Liver (tissue), 3 donors: ENCODE measurements at regions not wholly inside any gene's neighbourhood (a gene's known extent, or its start where the extent isn't known, plus 50 kb on each side); places are given as distances from the start of the nearest gene placed in this dataset.

ENCODE experiments used
- ATF3 ChIP-seq: IDR thresholded peaks from 2 replicates; pipeline ENCODE4 v1.6.1; 2016; ENCODE audit warnings: antibody characterized with exemption
- CTCF ChIP-seq: fragments of 150-350 bp; IDR thresholded peaks from 2 replicates; pipeline ENCODE4 v1.5.1; 2017; ENCODE audit warnings: improper control_type of control experiment, low read depth, low read length; ENCODE audit not compliant: missing input control
- EGR1 ChIP-seq, 2 donors: IDR thresholded peaks; 2 replicates each; pipeline ENCODE4 v1.6.1; 2016 to 2018; ENCODE audit warnings: antibody characterized with exemption in 2 of 2, low read depth in 2 of 2
- FOXA1 ChIP-seq: IDR thresholded peaks from 2 replicates; pipeline ENCODE4 v1.6.1; 2016; ENCODE audit warnings: antibody characterized with exemption
- GABPA ChIP-seq, 2 donors: IDR thresholded peaks in 1 of 2; conservative IDR thresholded peaks in 1 of 2; 2 replicates each; pipeline ENCODE4 v1.6.1; 2016; ENCODE audit warnings: antibody characterized with exemption in 2 of 2, mild to moderate bottlenecking in 1 of 2, moderate library complexity in 1 of 2
- NR2F2 ChIP-seq: IDR thresholded peaks from 2 replicates; pipeline ENCODE4 v1.6.1; 2016; ENCODE audit warnings: antibody characterized with exemption
- RAD21 ChIP-seq, 2 donors: IDR thresholded peaks; 2 replicates each; pipeline ENCODE4 v1.6.1; 2016; ENCODE audit warnings: antibody characterized with exemption in 2 of 2, mild to moderate bottlenecking in 2 of 2
- RXRA ChIP-seq, 2 donors: IDR thresholded peaks; 2 replicates each; pipeline ENCODE4 v1.6.1; 2017 to 2018; ENCODE audit warnings: antibody characterized with exemption in 2 of 2, mild to moderate bottlenecking in 1 of 2
- SP1 ChIP-seq: IDR thresholded peaks from 2 replicates; pipeline ENCODE4 v1.6.1; 2018; ENCODE audit warnings: antibody characterized with exemption, mild to moderate bottlenecking
- TAF1 ChIP-seq: conservative IDR thresholded peaks from 2 replicates; pipeline ENCODE4 v1.6.1; 2016; ENCODE audit warnings: antibody characterized with exemption, mild to moderate bottlenecking
- YY1 ChIP-seq: IDR thresholded peaks from 2 replicates; pipeline ENCODE4 v1.6.1; 2016; ENCODE audit warnings: antibody characterized with exemption, mild to moderate bottlenecking
- ZBTB33 ChIP-seq: IDR thresholded peaks from 2 replicates; pipeline ENCODE4 v1.6.1; 2016; ENCODE audit warnings: antibody characterized with exemption
- TF ChIP-seq, protein P1 (sequence below): IDR thresholded peaks from 2 replicates; pipeline ENCODE4 v1.6.1; 2016; ENCODE audit warnings: antibody characterized with exemption, mild to moderate bottlenecking
- donor health status: healthy.
- donor health status: healthy.

DNA sequence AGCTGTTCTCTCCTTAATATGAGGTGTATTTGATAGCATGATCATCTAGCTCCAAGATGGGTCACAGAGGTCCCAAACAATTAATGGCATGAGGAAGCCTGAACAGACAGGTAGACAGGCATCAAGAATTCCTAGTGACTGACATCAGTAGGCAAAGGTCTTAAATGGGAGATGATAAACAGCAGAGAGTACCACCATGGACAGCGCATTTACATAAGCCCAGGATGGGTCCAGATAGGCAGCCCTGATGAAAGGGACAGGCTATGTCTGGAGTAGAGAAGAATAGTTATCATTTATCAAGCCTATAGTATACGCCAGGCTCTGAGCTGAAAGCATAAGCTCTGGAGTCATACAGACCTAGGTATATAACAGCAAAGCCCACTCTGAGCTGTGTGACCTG lies 434.7 kb upstream of the SETBP1 start:
- no peak for TF ChIP-seq CTCF
- no peak for TF ChIP-seq YY1
- TF ChIP-seq GABPA (IDR thresholded peaks at IDR 0.05 in 1 of 2, conservative IDR thresholded peaks at IDR 0.05 in 1 of 2), result no peak
- no peak for TF ChIP-seq ATF3
- no peak for TF ChIP-seq RAD21 (IDR thresholded peaks at IDR 0.05)
- no peak for TF ChIP-seq FOXA1
- no peak for TF ChIP-seq SP1
- TF ChIP-seq TAF1, result no peak
- TF ChIP-seq, protein P1, sequence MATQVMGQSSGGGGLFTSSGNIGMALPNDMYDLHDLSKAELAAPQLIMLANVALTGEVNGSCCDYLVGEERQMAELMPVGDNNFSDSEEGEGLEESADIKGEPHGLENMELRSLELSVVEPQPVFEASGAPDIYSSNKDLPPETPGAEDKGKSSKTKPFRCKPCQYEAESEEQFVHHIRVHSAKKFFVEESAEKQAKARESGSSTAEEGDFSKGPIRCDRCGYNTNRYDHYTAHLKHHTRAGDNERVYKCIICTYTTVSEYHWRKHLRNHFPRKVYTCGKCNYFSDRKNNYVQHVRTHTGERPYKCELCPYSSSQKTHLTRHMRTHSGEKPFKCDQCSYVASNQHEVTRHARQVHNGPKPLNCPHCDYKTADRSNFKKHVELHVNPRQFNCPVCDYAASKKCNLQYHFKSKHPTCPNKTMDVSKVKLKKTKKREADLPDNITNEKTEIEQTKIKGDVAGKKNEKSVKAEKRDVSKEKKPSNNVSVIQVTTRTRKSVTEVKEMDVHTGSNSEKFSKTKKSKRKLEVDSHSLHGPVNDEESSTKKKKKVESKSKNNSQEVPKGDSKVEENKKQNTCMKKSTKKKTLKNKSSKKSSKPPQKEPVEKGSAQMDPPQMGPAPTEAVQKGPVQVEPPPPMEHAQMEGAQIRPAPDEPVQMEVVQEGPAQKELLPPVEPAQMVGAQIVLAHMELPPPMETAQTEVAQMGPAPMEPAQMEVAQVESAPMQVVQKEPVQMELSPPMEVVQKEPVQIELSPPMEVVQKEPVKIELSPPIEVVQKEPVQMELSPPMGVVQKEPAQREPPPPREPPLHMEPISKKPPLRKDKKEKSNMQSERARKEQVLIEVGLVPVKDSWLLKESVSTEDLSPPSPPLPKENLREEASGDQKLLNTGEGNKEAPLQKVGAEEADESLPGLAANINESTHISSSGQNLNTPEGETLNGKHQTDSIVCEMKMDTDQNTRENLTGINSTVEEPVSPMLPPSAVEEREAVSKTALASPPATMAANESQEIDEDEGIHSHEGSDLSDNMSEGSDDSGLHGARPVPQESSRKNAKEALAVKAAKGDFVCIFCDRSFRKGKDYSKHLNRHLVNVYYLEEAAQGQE, result peak; percentile 64
- TF ChIP-seq RXRA (IDR thresholded peaks at IDR 0.05), result no peak
- TF ChIP-seq EGR1 (IDR thresholded peaks at IDR 0.05; ENCODE audit: low read depth in 2 of 2), result no peak
- no peak for TF ChIP-seq ZBTB33
- TF ChIP-seq NR2F2, result no peak
